ENCODE measurements at regions not wholly inside any gene's neighbourhood (a gene's known extent, or its start where the extent isn't known, plus 50 kb on each side); places are given as distances from the start of the nearest gene placed in this dataset.

DNA sequence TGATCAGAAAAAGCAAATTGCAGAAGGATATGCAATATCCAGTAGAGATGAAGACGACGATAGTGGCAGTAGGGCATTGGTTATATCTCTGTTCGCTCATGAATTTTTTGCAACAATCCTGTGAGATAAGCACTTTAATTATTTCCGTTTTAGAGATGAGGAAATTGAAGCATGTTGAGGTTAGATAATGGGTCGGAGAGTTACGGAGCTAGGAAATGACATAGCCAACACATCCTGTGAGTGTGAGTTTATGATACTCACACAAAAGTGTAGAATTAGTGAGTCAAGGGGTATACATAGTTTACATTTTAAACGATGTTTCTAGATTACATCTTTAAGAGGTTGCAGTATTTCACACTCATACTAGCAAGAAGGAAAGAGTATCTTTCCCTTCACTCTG lies 123.1 kb upstream of the ARL4C start:
- FAIRE-seq (no peak), DNase-seq (ENCODE audit: low read depth, low spot score) (no peak), ATAC-seq (no peak)
- intact Hi-C loops (cut with micrococcal nuclease; ENCODE audit: unreplicated experiment), result no loop called here
- Histone ChIP-seq H3K9ac (ENCODE audit: control insufficient read depth, insufficient read depth, low read length) (no peak overlapping the region), H3K4me1 (ENCODE audit: control insufficient read depth, insufficient read depth, low read length) (no peaks in the 10 kb centered on the region), H3K36me3 (ENCODE audit: control insufficient read depth in 2 of 2, insufficient read depth in 2 of 2, low read length in 1 of 2) (no peaks in the 10 kb centered on the region), H4K20me1 (ENCODE audit: control insufficient read depth, insufficient read depth) (no peaks in the 10 kb centered on the region), H3K79me2 (ENCODE audit: control insufficient read depth, insufficient read depth, low read length) (no peaks in the 10 kb centered on the region), H3K27ac (ENCODE audit: control insufficient read depth, insufficient read depth) (no peak overlapping the region), H3K27me3 (replicated peaks in 1 of 2; ENCODE audit: control insufficient read depth in 2 of 2, insufficient read depth in 2 of 2, low read length in 1 of 2) (no peaks in the 10 kb centered on the region), H3K4me3 (no peak overlapping the region), H3K4me2 (ENCODE audit: control insufficient read depth, insufficient read depth) (no peak overlapping the region), H2AFZ (ENCODE audit: control insufficient read depth, low read depth, low read length) (no peak overlapping the region), H3K9me3 (replicated peaks; ENCODE audit: control insufficient read depth, insufficient read depth, low read length) (no peaks in the 10 kb centered on the region)
- RAD21 ChIA-PET (ENCODE audit: unreplicated experiment), result no interaction called here
- CTCF ChIA-PET, result no interaction called here
- no peak for TF ChIP-seq WRNIP1 (IDR thresholded peaks at IDR 0.05; ENCODE audit: borderline replicate concordance, low read depth, low read length)
- TF ChIP-seq BRCA1 (IDR thresholded peaks at IDR 0.05; ENCODE audit: low read depth, low read length), result no peak
- TF ChIP-seq NR2F1 (conservative IDR thresholded peaks at IDR 0.05), result no peak
- no peak for TF ChIP-seq RAD51 (IDR thresholded peaks at IDR 0.05)
- no peak for TF ChIP-seq SIX5 (IDR thresholded peaks at IDR 0.05; ENCODE audit: low read depth, low read length, severe bottlenecking)
- no peak for TF ChIP-seq SRF (IDR thresholded peaks at IDR 0.05; ENCODE audit: low read depth in 2 of 2, low read length in 2 of 2)
- TF ChIP-seq FOXK2 (IDR thresholded peaks at IDR 0.05), result no peak
- TF ChIP-seq, protein P1, sequence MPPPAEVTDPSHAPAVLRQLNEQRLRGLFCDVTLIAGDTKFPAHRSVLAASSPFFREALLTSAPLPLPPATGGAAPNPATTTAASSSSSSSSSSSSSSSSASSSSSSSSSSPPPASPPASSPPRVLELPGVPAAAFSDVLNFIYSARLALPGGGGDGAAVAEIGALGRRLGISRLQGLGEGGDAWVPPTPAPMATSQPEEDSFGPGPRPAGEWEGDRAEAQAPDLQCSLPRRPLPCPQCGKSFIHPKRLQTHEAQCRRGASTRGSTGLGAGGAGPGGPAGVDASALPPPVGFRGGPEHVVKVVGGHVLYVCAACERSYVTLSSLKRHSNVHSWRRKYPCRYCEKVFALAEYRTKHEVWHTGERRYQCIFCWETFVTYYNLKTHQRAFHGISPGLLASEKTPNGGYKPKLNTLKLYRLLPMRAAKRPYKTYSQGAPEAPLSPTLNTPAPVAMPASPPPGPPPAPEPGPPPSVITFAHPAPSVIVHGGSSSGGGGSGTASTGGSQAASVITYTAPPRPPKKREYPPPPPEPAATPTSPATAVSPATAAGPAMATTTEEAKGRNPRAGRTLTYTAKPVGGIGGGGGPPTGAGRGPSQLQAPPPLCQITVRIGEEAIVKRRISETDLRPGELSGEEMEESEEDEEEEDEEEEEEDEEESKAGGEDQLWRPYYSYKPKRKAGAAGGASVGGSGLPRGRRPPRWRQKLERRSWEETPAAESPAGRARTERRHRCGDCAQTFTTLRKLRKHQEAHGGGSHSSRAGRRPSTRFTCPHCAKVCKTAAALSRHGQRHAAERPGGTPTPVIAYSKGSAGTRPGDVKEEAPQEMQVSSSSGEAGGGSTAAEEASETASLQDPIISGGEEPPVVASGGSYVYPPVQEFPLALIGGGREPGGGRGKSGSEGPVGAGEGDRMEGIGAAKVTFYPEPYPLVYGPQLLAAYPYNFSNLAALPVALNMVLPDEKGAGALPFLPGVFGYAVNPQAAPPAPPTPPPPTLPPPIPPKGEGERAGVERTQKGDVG (CRISPR knock-in tag; IDR thresholded peaks at IDR 0.05), result no peak
- no peak for TF ChIP-seq MEF2A (IDR thresholded peaks at IDR 0.05; ENCODE audit: insufficient read depth, low read depth, low read length)
- TF ChIP-seq ZNF24 (IDR thresholded peaks at IDR 0.05), result no peak
- no peak for TF ChIP-seq PAX5 (IDR thresholded peaks at IDR 0.05; ENCODE audit: borderline replicate concordance, low read depth, low read length)
- TF ChIP-seq, protein P2, sequence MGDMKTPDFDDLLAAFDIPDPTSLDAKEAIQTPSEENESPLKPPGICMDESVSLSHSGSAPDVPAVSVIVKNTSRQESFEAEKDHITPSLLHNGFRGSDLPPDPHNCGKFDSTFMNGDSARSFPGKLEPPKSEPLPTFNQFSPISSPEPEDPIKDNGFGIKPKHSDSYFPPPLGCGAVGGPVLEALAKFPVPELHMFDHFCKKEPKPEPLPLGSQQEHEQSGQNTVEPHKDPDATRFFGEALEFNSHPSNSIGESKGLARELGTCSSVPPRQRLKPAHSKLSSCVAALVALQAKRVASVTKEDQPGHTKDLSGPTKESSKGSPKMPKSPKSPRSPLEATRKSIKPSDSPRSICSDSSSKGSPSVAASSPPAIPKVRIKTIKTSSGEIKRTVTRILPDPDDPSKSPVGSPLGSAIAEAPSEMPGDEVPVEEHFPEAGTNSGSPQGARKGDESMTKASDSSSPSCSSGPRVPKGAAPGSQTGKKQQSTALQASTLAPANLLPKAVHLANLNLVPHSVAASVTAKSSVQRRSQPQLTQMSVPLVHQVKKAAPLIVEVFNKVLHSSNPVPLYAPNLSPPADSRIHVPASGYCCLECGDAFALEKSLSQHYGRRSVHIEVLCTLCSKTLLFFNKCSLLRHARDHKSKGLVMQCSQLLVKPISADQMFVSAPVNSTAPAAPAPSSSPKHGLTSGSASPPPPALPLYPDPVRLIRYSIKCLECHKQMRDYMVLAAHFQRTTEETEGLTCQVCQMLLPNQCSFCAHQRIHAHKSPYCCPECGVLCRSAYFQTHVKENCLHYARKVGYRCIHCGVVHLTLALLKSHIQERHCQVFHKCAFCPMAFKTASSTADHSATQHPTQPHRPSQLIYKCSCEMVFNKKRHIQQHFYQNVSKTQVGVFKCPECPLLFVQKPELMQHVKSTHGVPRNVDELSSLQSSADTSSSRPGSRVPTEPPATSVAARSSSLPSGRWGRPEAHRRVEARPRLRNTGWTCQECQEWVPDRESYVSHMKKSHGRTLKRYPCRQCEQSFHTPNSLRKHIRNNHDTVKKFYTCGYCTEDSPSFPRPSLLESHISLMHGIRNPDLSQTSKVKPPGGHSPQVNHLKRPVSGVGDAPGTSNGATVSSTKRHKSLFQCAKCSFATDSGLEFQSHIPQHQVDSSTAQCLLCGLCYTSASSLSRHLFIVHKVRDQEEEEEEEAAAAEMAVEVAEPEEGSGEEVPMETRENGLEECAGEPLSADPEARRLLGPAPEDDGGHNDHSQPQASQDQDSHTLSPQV (IDR thresholded peaks at IDR 0.05), result no peak
- no peak for TF ChIP-seq LARP7 (IDR thresholded peaks at IDR 0.05)
- in situ Hi-C loops (cut with MboI), result no loop called here
- POLR2A ChIA-PET, result no interaction called here
- 0% methylated on average over 7 of the region's 7 CpGs for WGBS (ENCODE audit: insufficient coverage, insufficient replicate concordance, low lambda C conversion rate, missing lambda C conversion rate)
- SMC1A ChIA-PET (ENCODE audit: uncharacterized antibody, unreplicated experiment), result no interaction called here
- no TSS peak for BruUV-seq (replicated peaks)
